Natural killer cell (primary cell): ENCODE measurements at regions not wholly inside any gene's neighbourhood (a gene's known extent, or its start where the extent isn't known, plus 50 kb on each side); places are given as distances from the start of the nearest gene placed in this dataset.

Experiments used
- ATAC-seq, 3 donors: fragments of 150-1000 bp in 2 of 3; fragments of 200-7000 bp in 1 of 3; cut with Tn5 transposase; 1 replicate in 1 of 3; 2 replicates in 2 of 3; pipeline ENCODE4 v1.10.0; 2021; ENCODE audit warnings: mild to moderate bottlenecking in 2 of 3, moderate library complexity in 2 of 3
- DNase-seq, 2 donors: peaks; one replicate each; pipeline versions ENCODE4 v3.0.0 to v3.0.0-alpha.2; 2013 to 2021; ENCODE audit warnings: mixed read lengths in 1 of 2
- H3K27ac ChIP-seq: one replicate; pipeline ENCODE4 v1.5.1; 2013; ENCODE audit warnings: mild to moderate bottlenecking, low read length
- H3K27me3 ChIP-seq: one replicate; pipeline ENCODE4 v1.6.1; 2013; ENCODE audit warnings: low read length; ENCODE audit not compliant: control insufficient read depth, insufficient read depth
- H3K36me3 ChIP-seq: one replicate; pipeline ENCODE4 v1.6.1; 2013; ENCODE audit warnings: low read length; ENCODE audit not compliant: control insufficient read depth, insufficient read depth
- H3K4me1 ChIP-seq: one replicate; pipeline ENCODE4 v1.6.1; 2013; ENCODE audit warnings: low read length; ENCODE audit not compliant: control insufficient read depth, insufficient read depth
- H3K4me3 ChIP-seq: one replicate; pipeline ENCODE4 v1.5.1; 2013; ENCODE audit warnings: low read length
- H3K9me3 ChIP-seq: one replicate; pipeline ENCODE4 v1.6.1; 2013; ENCODE audit warnings: low read length; ENCODE audit not compliant: control insufficient read depth, insufficient read depth
- H3K27ac Mint-ChIP-seq, 2 donors: one replicate each; pipeline ENCODE4 v1.8.0; 2022; ENCODE audit warnings: mild to moderate bottlenecking in 2 of 2, mixed read lengths in 2 of 2, moderate library complexity in 1 of 2
- H3K27me3 Mint-ChIP-seq, 2 donors: one replicate each; pipeline ENCODE4 v1.8.0; 2022; ENCODE audit warnings: low read depth in 2 of 2, mixed read lengths in 2 of 2
- H3K36me3 Mint-ChIP-seq: one replicate; pipeline ENCODE4 v1.8.0; 2022; ENCODE audit warnings: mixed read lengths
- H3K4me1 Mint-ChIP-seq, 2 donors: one replicate each; pipeline ENCODE4 v1.8.0; 2022; ENCODE audit warnings: mixed read lengths in 2 of 2
- H3K4me3 Mint-ChIP-seq: one replicate; pipeline ENCODE4 v1.8.0; 2022; ENCODE audit warnings: mild to moderate bottlenecking, moderate library complexity, mixed read lengths
- H3K9me3 Mint-ChIP-seq, 2 donors: one replicate each; pipeline ENCODE4 v1.8.0; 2022; ENCODE audit warnings: mixed read lengths in 2 of 2
- CTCF ChIP-seq: fragments of 200-600 bp; IDR thresholded peaks from one replicate; pipeline ENCODE4 v1.8.0; 2022; ENCODE audit warnings: antibody characterized with exemption
- WGBS: methylation state at CpG from one replicate; pipeline ENCODE4 v1.1.7; 2013; ENCODE audit warnings: missing lambda C conversion rate; ENCODE audit not compliant: insufficient coverage; 5-methylcytosine and 5-hydroxymethylcytosine counted together
- intact Hi-C: fragments of 100-400 bp; cut with micrococcal nuclease; formaldehyde crosslinking; loops from one replicate; pipeline ENCODE4 v1.14.2; 2022

- H3K4me3 ChIP-seq: no peak overlapping the region
- no peak for TF ChIP-seq CTCF
- Mint-ChIP-seq H3K9me3 (no peaks in the 10 kb centered on the region), H3K4me3 (no peak overlapping the region), H3K4me1 (peaks cover 11% of the 10 kb centered on the region in 2 donors), H3K27ac (no peak overlapping the region), H3K36me3 (no peaks in the 10 kb centered on the region), H3K27me3 (no peaks in the 10 kb centered on the region)
- peaks cover 7% of the 10 kb centered on the region for H3K4me1 ChIP-seq
- H3K9me3 ChIP-seq: no peaks in the 10 kb centered on the region
- no peaks in the 10 kb centered on the region for H3K36me3 ChIP-seq
- ATAC-seq: no peak
- H3K27ac ChIP-seq: no peak overlapping the region
- no peak for DNase-seq
- WGBS: 59% methylated on average over 5 of the region's 5 CpGs
- no peaks in the 10 kb centered on the region for H3K27me3 ChIP-seq
- intact Hi-C loops: loop anchor here (5.0 kb wide), 2 partner anchors 1023 to 1758 kb away; no protein-coding TSS in a partner anchor
These were observed 52.3 kb upstream of the CD180 start for GRCh38 chr5:67248703-67249589.

DNA sequence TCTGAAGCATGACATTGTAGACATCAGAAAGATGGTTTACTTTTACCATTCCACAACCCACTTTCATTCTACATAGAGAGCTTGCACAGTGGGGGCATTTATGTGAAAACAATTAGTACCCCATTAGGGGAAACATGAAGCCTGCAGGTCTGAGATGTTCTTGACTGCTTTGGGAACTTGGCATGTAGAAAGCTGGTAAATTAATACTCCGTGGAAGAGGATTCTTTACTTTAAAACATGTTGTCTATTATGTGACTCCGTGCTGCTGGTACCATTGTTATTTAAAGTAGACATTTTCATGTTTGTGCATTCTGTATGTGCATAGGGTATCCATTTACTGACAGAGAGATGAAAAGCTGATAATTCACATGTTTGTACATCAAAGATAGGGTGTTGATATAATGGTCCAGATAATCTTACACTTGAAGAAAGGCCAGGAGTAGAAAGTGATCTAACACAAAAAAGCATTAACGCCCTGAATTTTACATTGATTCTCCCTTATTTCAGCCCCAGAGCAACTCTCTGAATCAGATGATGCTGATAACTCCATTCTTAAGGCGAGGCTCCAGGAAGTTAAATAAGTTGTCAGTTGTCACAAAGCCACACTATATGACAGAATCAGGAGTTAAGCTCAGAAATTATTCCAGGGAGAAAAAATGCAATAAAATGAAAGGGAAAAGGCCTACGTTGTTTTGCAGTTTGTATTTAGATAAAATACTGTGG, 50.1 kb upstream of the CD180 start:
- no peak for DNase-seq
- TF ChIP-seq CTCF: no peak
- H3K27me3 ChIP-seq: no peaks in the 10 kb centered on the region
- no peak overlapping the region for H3K4me3 Mint-ChIP-seq
- ATAC-seq: no peak
- no peaks in the 10 kb centered on the region for H3K9me3 ChIP-seq
- H3K27ac Mint-ChIP-seq: no peak overlapping the region
- intact Hi-C loops: loop anchor here (1.0 to 5.0 kb wide), 4 partner anchors 1006 to 1761 kb away; no protein-coding TSS in a partner anchor
- H3K36me3 Mint-ChIP-seq: no peaks in the 10 kb centered on the region
- no peak overlapping the region for H3K4me3 ChIP-seq
- no peaks in the 10 kb centered on the region for H3K36me3 ChIP-seq
- H3K27ac ChIP-seq: no peak overlapping the region
- 85% methylated on average over 4 of the region's 5 CpGs for WGBS
- H3K4me1 ChIP-seq: peaks cover 7% of the 10 kb centered on the region
- no peaks in the 10 kb centered on the region for H3K9me3 Mint-ChIP-seq
- H3K4me1 Mint-ChIP-seq: peaks cover 11% of the 10 kb centered on the region in 2 donors
- no peaks in the 10 kb centered on the region for H3K27me3 Mint-ChIP-seq
